IgD-negative memory B cell (primary cell): ENCODE measurements at regions not wholly inside any gene's neighbourhood (a gene's known extent, or its start where the extent isn't known, plus 50 kb on each side); places are given as distances from the start of the nearest gene placed in this dataset.

Source experiments
- H3K27ac Mint-ChIP-seq, 3 donors: one replicate each; pipeline ENCODE4 v1.8.0; 2020 to 2022; ENCODE audit warnings: mild to moderate bottlenecking in 3 of 3, mixed read lengths in 3 of 3, moderate library complexity in 1 of 3
- H3K27me3 Mint-ChIP-seq: one replicate; pipeline ENCODE4 v1.8.0; 2021; ENCODE audit warnings: mixed read lengths
- H3K36me3 Mint-ChIP-seq: one replicate; pipeline ENCODE4 v1.8.0; 2020; ENCODE audit warnings: mild to moderate bottlenecking, mixed read lengths
- H3K4me1 Mint-ChIP-seq, 3 donors: one replicate each; pipeline ENCODE4 v1.8.0; 2020 to 2022; ENCODE audit warnings: mixed read lengths in 3 of 3, mild to moderate bottlenecking in 1 of 3
- H3K4me3 Mint-ChIP-seq, 4 donors: one replicate each; pipeline ENCODE4 v1.8.0; 2020 to 2022; ENCODE audit warnings: mild to moderate bottlenecking in 4 of 4, mixed read lengths in 4 of 4, moderate library complexity in 3 of 4
- H3K9me3 Mint-ChIP-seq, 3 donors: one replicate each; pipeline ENCODE4 v1.8.0; 2020 to 2021; ENCODE audit warnings: mixed read lengths in 3 of 3, mild to moderate bottlenecking in 1 of 3

DNA sequence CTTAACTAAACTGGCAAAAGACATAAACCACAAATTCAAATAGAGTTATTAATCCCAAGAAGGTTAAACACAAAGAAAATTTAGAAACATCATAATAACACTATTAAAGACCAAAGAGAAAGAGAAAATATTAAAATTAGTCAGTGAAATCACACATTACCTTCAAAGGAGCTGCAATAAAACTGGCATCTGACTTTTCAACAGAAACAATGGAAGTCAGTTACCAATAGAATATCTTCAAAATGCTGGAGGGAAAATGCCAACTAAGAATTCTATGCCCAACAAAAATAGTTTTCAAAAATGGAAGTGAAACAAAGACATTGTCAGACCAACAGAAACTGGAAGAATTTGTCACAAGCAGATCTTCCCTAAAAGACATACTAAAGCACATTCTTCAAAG lies 68.7 kb upstream of the RNF7 start:
- Mint-ChIP-seq H3K27ac (no peak overlapping the region), H3K27me3 (peaks cover 9% of the 10 kb centered on the region), H3K36me3 (peaks cover 5% of the 10 kb centered on the region), H3K4me3 (no peak overlapping the region), H3K9me3 (peaks cover 8 to 11% (median 10%) of the 10 kb centered on the region in 3 donors), H3K4me1 (no peaks in the 10 kb centered on the region)

GRCh38 chr3:141677701-141678100 lies 60.4 kb upstream of the RNF7 start:
- H3K27me3 Mint-ChIP-seq = peaks cover 7% of the 10 kb centered on the region
- H3K4me1 Mint-ChIP-seq = peaks cover 11 to 20% (median 14%) of the 10 kb centered on the region in 3 donors
- peaks cover 2% of the 10 kb centered on the region for H3K36me3 Mint-ChIP-seq
- H3K4me3 Mint-ChIP-seq = no peak overlapping the region
- H3K9me3 Mint-ChIP-seq = peaks cover 3 to 10% (median 4%) of the 10 kb centered on the region in 3 donors
- H3K27ac Mint-ChIP-seq = no peak overlapping the region

GRCh38 chr3:141680620-141681389 lies 57.3 kb upstream of the RNF7 start:
- Mint-ChIP-seq H3K36me3 (peaks cover 2% of the 10 kb centered on the region), H3K4me1 (peaks cover 11 to 20% (median 14%) of the 10 kb centered on the region in 3 donors), H3K4me3 (peak overlapping the region in 1 of 4 donors; percentile 41), H3K9me3 (peaks cover 2 to 8% (median 4%) of the 10 kb centered on the region in 3 donors), H3K27ac (no peak overlapping the region), H3K27me3 (peaks cover 1% of the 10 kb centered on the region)

DNA sequence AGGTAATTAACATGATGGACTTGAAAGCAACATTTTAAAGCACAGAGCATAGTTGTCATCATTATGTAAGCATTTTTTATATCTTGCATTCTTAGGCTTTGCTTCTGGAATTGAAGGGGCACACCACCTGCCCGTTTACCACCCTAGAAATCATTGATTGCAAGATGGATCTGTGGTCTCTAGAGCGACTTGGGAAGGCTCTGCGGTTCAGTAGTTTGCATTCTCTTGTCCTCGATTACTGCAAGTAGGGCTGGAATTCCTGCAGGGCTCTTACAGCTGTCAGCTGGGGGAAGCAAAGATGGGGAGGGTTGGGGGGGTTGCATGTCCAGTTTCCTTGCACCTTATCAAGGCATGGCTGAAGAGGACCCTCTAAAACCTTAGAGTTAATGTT lies 56.7 kb upstream of the RNF7 start:
- no peak overlapping the region for H3K4me3 Mint-ChIP-seq
- no peaks in the 10 kb centered on the region for H3K27me3 Mint-ChIP-seq
- H3K36me3 Mint-ChIP-seq = peaks cover 2% of the 10 kb centered on the region
- peaks cover 13 to 20% (median 16%) of the 10 kb centered on the region in 3 donors for H3K4me1 Mint-ChIP-seq
- peaks cover 2 to 8% (median 4%) of the 10 kb centered on the region in 3 donors for H3K9me3 Mint-ChIP-seq
- H3K27ac Mint-ChIP-seq = no peak overlapping the region

DNA sequence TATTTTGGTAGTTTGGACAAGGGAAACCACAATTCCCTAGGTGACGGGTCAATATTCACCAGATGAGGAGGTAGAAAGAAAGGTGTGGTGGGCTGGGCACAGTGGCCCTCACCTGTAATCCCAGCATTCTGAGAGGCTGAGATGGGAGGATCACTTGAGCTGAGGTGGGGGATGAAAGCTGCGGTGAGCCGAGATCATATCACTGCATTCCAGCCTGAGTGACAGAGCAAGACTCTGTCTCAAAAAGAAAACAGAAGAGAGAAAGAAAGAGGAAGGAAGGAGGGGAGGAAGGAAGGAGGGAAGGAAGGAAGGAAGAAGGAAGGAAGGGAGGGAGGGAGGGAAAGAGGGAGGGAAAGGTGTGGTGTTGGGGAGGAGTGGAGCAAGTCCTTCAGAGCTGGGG lies 56.1 kb upstream of the RNF7 start:
- Mint-ChIP-seq H3K27ac (no peak overlapping the region), H3K9me3 (peaks cover 2 to 8% (median 4%) of the 10 kb centered on the region in 3 donors), H3K36me3 (peaks cover 2% of the 10 kb centered on the region), H3K4me1 (peaks cover 17 to 22% (median 20%) of the 10 kb centered on the region in 3 donors), H3K27me3 (no peaks in the 10 kb centered on the region), H3K4me3 (no peak overlapping the region)

DNA sequence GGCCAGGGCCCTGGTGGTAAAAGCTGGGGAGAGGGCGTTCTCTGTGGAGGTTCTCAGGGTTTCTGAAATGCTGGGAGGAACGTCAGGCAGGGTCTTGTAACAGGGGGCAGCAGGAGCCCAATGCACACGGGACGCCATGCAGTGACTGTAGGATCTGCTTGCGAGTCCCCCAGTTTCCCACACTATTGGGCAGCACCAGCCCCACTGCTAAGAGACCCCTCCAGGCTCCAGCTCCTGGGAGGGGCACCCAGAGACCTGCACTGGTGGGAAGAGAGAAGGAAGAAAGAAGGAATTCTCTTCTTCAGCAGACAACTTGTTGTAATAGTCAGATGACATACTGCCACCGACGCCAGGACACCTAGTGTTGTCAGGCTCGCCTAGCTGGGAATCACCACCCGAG lies 55.2 kb upstream of the RNF7 start:
- Mint-ChIP-seq H3K36me3 (peaks cover 2% of the 10 kb centered on the region), H3K27ac (no peak overlapping the region), H3K27me3 (no peaks in the 10 kb centered on the region), H3K4me3 (no peak overlapping the region), H3K4me1 (peaks cover 17 to 23% (median 20%) of the 10 kb centered on the region in 3 donors), H3K9me3 (peaks cover 2 to 6% (median 4%) of the 10 kb centered on the region in 3 donors)

- Mint-ChIP-seq H3K4me3 (no peak overlapping the region), H3K27ac (no peak overlapping the region), H3K36me3 (peaks cover 2% of the 10 kb centered on the region), H3K4me1 (peaks cover 10 to 22% (median 12%) of the 10 kb centered on the region in 3 donors), H3K9me3 (peaks cover 0 to 1% (median 1%) of the 10 kb centered on the region in 3 donors), H3K27me3 (no peaks in the 10 kb centered on the region)
Measured at GRCh38 chr3:141684758-141685157, 53.3 kb upstream of the RNF7 start.

DNA sequence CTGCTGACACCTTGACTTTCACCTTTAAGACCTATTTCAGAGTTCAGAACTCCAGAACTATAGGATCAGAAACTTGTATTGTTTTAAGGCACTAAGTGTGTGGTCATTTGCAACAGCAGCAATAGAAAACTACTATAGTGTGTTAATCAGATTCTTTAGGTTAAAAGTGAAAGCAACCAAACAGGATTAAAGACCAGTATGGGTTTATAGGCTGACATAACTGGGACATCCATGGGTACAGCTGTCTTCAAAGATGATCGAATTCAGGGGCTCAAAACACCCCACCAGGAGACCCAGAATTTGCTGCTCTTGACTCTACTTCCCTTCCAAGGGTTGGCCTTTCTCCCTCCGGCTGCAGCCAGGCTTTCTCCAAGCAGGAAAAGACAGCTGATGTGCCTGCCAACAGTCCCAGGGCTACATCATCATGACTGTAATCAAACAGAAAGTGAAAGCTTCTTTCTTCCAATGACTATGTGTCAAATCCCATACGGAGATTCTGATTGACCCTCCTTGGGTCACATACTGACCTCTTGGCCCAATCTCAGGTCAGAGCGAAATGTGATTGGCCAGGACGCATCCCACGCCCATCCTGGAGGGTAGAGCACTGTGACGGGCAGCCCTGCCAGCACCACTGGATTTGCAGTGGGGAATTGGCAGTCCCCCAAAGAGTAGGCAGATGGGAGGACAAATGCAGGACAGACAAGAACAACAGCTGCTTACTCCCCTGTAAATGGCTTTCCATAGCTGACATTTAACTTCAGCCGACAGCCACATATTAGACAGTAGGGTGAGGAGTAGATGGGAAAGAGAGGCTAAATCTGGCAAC lies 51.4 kb upstream of the RNF7 start:
- Mint-ChIP-seq H3K4me3 (peak overlapping the region; percentile 8 to 75 (median 64)), H3K4me1 (peaks cover 6 to 19% (median 10%) of the 10 kb centered on the region in 3 donors), H3K9me3 (no peaks in the 10 kb centered on the region), H3K27me3 (no peaks in the 10 kb centered on the region), H3K27ac (no peak overlapping the region), H3K36me3 (peaks cover 2% of the 10 kb centered on the region)
